Renal cortical epithelial cell (primary cell): ENCODE measurements at regions not wholly inside any gene's neighbourhood (a gene's known extent, or its start where the extent isn't known, plus 50 kb on each side); places are given as distances from the start of the nearest gene placed in this dataset.

Experiments used
- DNase-seq: peaks from one replicate; pipeline ENCODE4 v3.0.0-alpha.2; 2011; ENCODE audit warnings: low read depth

DNA sequence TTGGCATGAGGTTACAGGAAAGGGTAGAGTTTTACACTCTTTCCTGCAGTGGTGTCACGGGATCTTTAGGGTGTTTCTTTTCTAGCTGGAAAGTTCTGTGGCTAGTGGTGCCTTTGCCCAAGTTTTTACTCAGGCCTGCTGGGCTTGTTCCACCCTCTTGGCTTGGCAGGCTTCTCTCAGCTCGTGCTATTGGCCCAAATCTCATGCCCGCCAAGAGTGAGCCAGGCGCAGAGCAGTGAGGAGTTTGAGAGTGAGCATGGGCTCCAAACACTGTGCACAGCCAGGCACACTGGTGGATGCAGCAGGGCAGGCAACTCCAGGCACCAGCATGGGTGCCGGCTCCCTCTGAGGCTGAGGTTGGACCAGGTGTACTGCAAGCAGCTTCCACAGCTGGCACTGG, 206.5 kb downstream of the SAMD5 start:
- DNase-seq = no peak

DNA sequence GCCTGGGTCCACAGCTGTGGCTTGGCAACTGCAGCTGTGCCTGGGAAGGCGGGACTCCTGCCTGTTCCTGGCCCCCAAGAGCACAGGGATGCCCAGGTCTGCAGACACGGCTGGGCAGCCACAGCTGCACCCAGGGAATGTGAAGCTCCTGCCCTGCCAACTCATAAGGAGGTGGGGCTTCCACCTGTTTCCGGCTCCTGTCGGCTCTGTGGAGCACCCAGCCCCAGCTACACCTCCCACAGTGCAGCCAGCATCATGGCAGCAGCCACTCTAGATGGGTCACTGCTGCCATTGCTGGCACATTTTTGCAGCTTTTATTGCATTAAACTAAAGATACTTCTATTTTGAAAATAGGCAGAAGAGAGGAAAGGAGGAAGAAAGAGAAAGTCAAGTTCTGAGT, 207.9 kb downstream of the SAMD5 start:
- DNase-seq = peak; percentile 32

DNA sequence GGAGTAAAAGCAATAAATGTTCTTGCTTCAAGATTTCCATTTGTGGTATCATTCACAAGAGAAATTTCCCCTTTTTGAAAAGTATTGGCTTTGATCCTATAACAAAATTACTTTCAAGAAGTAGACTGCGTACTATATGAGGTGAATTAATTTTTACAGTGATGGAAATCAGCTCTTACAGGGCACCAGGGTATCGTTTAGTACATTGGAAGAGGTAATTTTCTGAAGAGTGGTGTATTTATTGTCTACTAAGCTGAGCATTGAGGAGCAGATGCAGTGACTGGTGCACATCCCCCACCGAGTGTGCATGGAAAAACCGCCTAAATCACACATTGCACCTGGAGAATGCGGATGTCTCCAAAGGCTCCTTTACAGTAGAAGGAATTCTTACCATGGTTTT, 209.5 kb downstream of the SAMD5 start:
- DNase-seq = no peak

DNA sequence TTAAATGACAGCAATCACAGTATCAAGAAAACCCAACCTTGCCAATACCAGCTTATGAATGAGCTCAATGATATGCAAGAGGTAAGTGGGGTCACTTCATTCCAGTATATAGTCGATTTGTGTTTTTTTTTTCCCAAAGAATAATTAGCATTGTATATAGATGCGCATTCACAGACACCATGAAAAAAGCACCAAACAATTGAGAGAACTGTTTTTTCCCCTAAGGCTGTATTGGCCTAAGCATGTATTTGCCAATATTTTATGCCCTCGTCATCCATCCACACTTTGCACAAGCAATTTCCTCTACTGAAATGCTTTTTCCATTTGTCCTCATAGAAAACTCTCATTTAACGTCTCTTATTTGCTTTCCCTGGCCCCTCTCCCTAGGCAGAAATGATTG, 213.7 kb downstream of the SAMD5 start:
- no peak for DNase-seq

DNA sequence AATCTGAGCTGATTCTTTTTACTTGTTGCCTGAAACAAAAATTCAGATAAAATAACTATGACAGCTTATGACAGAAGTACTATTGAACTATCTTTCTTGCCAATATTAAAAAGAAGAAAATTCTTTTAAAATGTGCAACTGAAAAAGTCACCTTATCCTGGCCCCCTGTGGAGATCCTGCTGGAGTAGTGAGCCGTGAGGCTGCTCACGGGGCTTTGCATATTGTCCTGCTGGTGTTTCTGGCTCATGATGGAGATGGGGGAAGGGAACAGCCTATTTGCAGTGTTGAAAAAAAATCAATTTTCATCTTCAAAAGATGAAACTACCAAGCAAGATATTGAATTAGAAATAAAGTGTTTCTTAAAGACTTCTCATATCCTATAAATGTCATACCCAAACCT, 216.0 kb downstream of the SAMD5 start:
- no peak for DNase-seq

DNA sequence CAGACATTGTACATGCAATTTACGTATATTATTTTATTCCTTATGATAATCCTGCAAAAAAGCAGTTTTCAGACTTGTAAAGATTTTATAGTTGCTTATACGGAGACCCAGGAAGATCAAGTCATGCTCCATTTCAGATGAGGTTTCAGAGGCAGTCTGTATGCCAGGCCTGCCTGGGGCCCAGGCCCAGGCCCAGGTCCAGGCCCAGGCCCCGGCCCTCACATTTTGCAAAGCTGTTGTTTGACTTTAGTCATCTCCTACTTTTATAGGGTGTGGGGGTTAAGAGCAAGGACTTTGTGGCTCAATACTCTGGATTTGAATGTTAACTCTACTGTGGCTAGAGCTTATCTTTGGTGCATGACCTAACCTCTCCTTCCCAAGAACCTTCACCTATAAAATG, 217.9 kb downstream of the SAMD5 start:
- no peak for DNase-seq

DNA sequence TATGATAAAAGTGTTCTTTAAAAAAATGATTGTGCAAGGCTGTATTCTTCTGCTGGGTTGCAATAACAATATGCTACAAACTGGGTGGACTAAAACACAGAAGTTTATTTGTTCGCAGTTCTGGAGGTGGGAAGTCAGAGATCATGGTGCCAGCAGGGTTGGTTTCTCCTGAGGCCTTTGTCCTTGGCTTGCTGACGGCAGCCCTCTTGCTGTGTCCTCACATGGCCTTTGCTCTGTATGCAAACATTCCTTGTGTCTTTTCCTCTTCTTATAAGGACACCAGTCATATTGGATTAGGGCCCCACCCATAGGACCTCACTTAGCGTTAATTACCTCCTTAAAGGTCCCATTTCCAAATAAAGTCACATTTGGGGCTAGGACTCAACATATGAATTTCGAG, 220.4 kb downstream of the SAMD5 start:
- DNase-seq = no peak

DNA sequence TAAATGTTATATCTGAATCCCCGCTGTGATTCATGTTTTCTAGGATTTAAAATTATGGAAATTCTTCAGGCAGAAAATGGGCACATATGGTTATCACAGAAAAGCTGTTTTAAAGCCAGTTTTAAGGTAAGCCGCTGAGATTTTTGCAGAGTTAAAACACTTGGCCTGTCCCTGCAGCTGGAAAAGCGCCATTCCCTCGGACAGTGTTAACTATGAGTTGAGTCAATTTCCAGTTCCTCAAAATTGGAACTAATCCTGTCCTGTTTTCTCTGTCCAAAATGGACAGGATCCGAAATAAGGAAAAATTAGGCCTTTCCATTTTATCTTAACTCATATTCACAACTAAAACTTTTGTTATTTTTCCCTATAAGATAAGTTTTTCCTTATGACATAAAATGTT, 225.2 kb downstream of the SAMD5 start:
- no peak for DNase-seq

DNA sequence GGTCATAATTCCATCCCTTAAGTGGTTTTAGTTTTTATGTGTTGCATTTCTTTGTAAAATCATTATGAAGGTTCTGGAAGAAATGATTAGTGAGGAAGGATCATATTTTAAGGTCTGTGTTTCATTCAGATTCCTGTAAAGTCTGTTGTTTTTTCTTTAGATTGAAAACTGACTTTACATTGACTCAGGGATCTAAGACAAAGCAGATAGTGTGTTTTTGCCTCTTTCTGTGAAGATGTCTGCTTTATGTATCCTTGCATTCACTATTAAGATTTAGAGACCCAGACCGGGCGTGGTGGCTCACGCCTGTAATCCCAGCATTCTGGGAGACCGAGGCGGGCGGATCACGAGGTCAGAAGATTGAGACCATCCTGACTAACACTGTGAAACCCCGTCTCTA, 225.7 kb downstream of the SAMD5 start:
- no peak for DNase-seq

DNA sequence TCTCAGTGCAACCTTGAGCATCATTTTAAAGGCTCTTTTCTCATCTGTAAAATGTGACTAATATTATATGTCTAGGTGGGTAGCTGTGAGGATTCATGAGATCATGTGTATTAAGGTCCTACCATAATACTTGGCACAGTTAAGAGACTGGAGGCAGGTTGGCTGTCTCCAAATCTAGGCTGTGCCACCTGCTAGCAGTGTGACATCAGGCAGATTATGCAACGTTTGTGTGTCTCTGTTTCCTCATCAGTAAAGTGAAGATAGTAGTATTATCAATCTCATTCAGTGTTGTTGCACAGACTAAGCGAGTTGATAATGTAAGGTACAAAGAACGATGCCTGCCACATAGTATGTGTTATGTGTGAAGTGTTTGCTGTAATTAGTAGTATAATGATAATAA, 227.4 kb downstream of the SAMD5 start:
- no peak for DNase-seq

DNA sequence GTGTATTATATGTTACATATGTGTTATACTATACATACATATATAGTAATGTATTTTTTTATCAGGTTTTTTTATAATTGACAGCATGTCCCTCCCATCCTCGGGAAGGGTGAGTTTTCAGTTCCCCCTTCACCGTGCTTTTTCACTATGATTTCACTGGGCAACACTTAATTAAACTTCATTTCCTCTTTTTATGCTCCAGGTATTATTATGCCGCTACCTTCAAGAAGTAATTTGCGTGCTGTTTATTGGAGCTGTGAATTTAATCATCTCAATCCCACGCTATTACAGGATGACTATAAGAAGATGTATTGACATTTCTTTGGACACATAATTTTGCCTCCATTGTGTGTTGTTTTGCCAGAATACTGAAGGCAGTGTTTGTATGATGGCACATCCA, 228.6 kb downstream of the SAMD5 start:
- no peak for DNase-seq

DNA sequence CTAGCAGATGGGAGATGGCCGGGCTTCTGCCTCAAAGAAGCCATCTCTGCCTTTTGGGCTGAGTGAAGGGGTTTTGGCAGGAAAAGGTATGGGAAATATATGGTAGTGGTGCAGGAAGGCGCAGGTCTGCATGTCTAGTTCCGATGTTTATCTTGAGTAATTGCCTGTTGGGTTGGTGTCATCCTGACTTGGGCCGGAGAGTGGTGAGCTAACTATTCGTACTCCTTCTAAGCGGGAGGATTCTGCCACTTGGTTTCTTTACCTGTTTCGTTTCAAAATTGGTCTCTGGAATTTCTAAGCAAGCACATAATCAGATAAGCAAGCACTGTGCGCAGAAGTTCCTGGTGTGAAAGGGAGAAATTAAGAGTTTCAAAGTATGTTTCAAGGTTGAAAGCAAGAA, 229.6 kb downstream of the SAMD5 start:
- no peak for DNase-seq

DNA sequence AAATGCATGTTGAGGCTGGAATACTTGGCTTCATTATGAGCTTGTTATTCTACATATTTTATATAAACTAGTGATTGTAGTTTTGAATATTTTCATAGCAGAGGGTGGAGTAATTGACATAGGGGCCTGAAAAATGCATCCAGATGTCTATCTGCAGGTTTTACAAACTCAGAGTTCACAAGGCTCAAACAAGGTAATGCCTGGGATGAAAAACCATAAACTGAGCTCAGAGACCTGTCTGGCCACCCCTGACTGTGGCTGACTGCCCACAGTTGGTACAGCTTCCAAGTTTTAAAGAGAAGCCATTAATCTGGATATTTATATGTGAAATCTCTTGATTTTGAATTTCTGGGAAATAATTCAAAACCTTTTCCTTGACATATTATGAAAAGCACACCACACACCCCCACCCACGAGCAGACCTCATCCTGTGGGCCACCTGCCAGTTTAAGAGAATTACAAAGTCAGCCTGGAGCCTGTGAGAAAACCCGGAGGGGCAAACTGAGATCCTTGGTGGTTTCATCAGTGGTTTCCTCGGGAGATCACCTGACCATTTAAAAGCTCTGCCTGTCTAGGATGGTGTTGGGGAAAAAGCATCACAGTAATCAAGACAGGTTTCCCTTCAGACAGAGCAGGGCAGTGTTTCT, 230.1 kb downstream of the SAMD5 start:
- DNase-seq = peak; percentile 53

DNA sequence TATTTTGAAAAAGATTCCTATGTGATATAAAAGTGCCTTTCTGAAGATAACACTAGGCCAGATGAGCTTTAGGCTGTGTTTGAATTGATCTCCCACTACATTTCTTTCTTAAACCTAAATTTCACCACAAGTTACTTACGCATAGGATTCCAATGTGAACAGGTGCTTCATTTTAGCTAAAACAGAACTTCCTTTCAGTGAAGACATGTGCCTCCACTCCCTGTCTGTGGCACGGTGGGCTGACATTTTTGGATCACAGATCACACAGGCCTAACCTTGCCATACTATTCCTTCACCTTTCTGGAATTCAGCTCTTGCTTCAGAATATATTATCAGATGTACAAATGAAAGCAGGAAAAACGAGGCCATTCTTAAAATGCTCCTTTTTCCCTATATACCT, 231.8 kb downstream of the SAMD5 start:
- no peak for DNase-seq

DNA sequence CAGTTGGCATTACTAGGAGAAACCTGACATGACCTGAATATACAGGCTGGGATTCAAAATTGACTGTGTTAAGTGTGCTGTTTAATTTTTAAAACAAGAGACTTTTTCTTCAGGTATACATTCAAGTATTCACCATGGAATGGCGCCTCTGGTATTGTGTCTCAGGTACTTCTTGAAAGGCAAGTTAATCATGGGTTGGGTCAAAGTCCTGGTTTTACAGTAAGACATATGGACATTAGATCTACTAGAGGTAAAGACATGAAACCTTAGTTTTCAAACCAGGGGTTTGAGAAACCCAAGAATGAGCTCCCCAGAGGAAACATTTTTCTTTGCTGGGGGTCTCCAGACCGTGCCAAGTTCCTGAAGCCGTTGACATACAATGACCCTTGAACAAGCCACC, 232.4 kb downstream of the SAMD5 start:
- DNase-seq = no peak

DNA sequence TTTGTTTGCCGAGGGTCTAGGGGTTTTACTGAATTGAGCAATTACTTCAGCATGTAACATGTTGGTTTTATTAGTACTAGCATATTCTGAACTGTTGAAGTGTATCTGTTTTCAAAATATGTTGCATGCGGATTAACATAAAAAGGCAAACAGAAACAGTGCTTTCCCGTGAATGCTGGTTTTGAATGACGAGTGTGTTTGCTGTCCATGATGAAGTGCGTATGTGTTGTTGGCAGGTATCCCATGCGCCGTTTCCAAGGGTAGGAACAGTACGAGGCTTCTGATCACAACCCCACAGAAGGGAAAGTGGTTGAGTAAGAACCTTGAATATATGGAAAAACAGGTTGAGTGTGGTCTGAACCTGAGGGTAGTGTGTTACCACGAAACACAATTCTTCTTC, 232.9 kb downstream of the SAMD5 start:
- DNase-seq = no peak

DNA sequence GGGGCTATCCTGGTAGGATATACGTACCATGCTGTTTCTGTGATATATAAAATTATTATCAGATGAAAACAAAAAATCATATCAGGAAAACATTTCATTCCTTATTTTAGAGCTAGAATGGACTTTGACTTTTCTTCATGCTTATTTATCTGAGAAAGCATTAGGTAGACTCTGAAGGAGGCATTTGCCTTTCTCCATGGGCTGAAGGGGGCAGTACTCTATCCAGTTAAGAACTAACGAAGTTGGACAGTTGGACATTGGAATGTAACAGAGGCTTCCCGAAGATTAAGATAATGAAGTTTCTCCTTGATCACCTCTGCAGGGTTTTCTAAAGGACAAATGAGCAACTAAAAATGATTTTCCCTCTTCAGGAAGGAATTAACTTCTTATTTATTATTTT, 233.9 kb downstream of the SAMD5 start:
- DNase-seq = no peak

DNA sequence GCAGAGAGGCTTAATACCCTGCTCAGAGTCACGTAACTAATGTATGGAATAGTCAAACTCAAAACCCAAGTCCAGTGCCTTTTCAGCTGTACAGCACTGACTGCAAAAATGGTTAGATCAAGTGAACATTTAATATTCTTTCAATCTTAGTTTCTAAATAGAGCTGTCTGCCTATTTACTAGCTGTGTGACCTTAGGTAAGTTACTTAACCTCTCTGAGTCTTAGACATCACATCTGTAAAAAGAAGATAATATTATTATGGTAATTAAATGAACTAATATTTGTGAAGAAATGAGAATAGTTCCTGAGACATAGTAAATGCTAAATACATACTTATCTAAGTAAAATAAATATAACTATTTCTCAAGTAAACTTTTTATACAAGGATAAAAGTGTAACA, 235.5 kb downstream of the SAMD5 start:
- no peak for DNase-seq

DNA sequence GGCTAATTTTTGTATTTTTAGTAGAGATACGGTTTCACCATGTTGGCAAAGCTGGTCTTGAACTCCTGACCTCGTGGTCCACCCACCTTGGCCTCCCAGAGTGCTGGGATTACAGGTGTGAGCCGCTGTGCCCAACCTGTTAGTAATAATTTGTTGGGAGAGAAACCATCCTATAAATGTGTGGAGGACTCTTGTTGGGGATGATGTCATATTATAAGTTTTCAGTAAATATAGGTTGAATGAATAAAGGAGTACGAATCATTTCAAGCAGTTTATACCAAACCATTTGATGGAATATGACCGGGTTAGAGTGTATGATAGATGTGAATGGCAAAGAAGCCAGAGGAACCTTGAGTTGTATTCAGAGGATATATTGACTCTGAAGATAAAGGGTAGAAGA, 240.8 kb downstream of the SAMD5 start:
- DNase-seq = no peak

DNA sequence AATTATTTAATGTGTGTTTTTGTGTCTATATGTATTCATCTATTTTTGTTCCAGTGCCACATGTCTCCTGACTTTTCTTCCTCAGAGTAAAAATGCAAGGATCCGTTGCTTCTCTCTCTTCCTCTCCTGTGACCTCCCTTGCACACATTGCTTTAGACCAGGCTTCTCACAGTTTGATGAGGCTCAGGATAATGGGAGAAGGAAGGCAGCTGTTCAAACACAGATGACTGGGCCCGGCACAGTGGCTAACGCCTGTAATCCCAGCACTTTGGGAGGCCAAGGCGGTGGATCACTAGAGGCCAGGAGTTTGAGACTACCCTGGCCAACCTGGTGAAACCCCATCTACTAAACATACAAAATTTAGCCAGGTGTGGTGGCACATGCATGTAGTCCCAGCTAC, 241.9 kb downstream of the SAMD5 start:
- DNase-seq = no peak

DNA sequence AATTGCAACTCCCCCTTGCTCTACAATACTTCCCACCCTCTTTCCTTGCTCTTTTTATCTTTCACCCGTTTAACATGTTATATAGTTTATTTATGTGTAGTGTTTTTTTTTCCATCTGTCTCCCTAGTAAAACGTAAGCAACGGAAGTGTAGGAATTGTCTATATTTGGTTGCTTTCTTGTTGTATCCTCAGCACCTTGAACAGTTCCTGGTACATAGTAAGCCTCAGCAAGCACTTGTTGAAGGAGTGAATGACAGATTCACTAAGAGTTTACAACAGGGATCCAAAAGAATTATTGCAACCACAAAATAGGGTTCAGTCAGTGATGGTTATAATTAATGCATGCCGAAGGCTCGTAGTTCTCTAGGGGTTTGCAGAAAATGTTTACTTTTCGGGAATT, 242.7 kb downstream of the SAMD5 start:
- no peak for DNase-seq

DNA sequence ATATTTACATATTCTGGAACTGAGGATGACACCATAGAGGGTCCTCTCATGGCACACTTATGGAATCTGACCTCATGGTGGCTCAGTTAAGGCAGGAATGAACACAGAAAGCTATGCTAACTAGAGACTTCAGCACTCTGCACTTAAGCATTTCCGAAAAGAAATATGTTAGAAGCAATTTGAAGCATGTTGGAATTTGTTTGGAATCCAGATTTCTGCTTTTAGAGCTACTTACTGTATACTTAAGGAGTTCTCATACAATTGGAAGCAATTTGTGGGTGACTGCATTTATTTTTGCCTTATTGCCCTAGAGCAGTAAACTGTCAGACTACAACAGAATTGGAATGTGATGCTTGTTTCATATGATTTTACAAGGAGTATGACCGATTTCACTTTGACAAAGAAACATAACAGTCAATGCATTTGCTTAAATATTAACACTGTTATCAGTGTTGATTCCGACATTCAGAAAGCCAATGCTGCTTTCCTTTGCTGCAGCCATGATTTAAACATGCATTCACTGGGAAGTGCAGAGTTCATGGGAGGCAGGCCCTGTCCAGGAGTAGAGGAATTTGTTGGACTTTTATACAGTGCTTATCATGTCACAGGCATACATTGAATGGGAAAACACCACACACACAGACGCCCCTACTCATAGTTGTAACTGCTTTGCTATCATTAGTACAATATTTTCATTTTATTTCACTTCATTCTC, 244.4 kb downstream of the SAMD5 start:
- peak; percentile 30 for DNase-seq

DNA sequence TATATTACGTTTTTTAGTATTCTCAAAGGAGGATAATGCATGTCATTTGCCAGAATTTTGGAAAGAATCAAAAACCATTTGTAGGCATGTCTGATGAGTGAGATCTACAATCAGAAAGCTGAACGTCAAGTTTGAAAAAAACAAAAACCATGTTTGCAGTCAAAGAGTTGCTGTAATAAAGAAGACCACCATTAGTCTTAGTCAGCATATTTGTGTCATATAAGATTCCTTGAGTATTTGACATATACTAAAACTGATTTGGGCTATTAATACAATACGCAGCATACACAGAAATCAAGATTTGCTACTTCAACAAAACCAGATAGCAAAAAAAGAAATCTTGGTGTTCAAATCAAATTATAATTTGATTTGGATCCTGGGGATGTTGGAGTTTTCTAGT, 247.5 kb downstream of the SAMD5 start:
- DNase-seq = no peak

DNA sequence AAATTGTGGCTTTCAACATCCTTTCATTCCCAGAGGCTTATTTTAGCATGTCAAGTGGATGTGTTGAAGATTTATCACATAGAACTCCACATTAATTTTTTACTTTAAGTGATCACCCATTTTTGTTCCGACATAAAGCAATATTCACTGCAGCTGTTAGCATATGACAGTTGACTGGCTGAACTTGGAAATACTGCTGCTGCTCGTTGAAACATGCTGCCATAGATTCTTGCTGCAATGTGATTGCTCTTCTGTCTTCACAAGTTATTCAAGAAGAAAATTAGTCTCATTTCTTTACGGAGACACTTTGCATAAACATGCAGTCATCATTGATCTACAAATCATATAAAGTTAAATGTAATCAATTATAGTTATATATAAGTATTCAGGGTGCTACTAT, 248.4 kb downstream of the SAMD5 start:
- DNase-seq = no peak
